Kidney (tissue), 13 donors: ENCODE measurements at regions not wholly inside any gene's neighbourhood (a gene's known extent, or its start where the extent isn't known, plus 50 kb on each side); places are given as distances from the start of the nearest gene placed in this dataset.

Source experiments
- DNase-seq, 5 donors: peaks; one replicate each; pipeline ENCODE4 v3.0.0-alpha.2; 2013 to 2020
- FAIRE-seq: peaks from 2 replicates; lab custom pipeline; 2012; peaks lifted over from hg19 to GRCh38; lab: Jason Lieb, UNC
- H3K27ac ChIP-seq, 2 donors: one replicate each; pipeline ENCODE4 v1.7.0; 2013; ENCODE audit warnings: low read depth in 2 of 2, low read length in 2 of 2, inconsistent platforms in 1 of 2
- H3K27me3 ChIP-seq: one replicate; pipeline ENCODE4 v1.7.1; 2013; ENCODE audit warnings: low read length, inconsistent platforms; ENCODE audit not compliant: control insufficient read depth, insufficient read depth
- H3K36me3 ChIP-seq, 3 donors: one replicate each; pipeline versions ENCODE4 v1.7.0 to v1.7.1; 2013; ENCODE audit warnings: low read length in 3 of 3, control low read depth in 1 of 3, inconsistent platforms in 1 of 3; ENCODE audit not compliant: insufficient read depth in 3 of 3, control insufficient read depth in 2 of 3
- H3K4me1 ChIP-seq, 3 donors: one replicate each; pipeline versions ENCODE4 v1.7.0 to v1.7.1; 2013; ENCODE audit warnings: low read length in 3 of 3, inconsistent platforms in 1 of 3, low read depth in 1 of 3; ENCODE audit not compliant: control insufficient read depth in 2 of 3, insufficient read depth in 2 of 3
- H3K4me3 ChIP-seq, 3 donors: one replicate each; pipeline versions ENCODE4 v1.7.0 to v1.8.1; 2013; ENCODE audit warnings: low read length in 3 of 3, control low read depth in 1 of 3, inconsistent platforms in 1 of 3
- H3K9ac ChIP-seq, 3 donors: one replicate each; pipeline versions ENCODE4 v1.7.0 to v1.7.1; 2013; ENCODE audit warnings: low read length in 3 of 3, control low read depth in 1 of 3, inconsistent platforms in 1 of 3
- H3K9me3 ChIP-seq, 3 donors: one replicate each; pipeline versions ENCODE4 v1.7.0 to v1.7.1; 2013; ENCODE audit warnings: low read length in 3 of 3, control low read depth in 1 of 3, inconsistent platforms in 1 of 3; ENCODE audit not compliant: control insufficient read depth in 2 of 3, insufficient read depth in 1 of 3
- intact Hi-C: fragments of 100-400 bp; cut with DNase I; formaldehyde crosslinking; loops from one replicate; pipeline ENCODE4 v1.11.1; 2022
- TF ChIP-seq, protein P1 (sequence below): IDR thresholded peaks from 3 replicates; pipeline ENCODE4 v1.5.1; 2012; ENCODE audit warnings: mild to moderate bottlenecking, moderate library complexity, borderline replicate concordance; ENCODE audit not compliant: insufficient read depth; ENCODE audit errors: extremely low read depth
- donor health status: control.
- donor health status: control.
- donor health status: control.
- donor health status: control.
- donor health status: control.
- donor health status: DM: yes; HTN: yes; CAD: no.
- donor health status: Normal renal cell carcinoma (clear cell type).

DNA sequence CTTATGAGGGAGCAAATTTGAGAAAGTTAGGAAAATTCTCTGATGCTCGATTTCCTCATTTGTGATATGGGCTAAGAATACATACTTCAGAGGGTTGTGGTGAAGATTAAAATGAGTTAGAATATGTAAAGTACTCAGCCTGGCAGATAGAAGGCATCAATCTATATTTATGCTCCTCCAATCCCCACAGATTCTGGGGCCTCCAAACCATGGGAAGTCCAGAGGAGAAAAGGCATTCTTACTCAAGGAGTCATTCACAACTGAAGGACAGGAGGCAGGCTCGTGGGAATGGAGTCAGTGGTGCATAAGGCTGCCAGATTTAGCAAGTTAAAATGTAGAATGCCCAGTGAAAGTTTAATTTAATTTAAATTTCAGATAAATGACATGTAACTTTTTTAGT, 330.0 kb upstream of the POU3F1 start:
- DNase-seq (no peak), FAIRE-seq (no peak)
- intact Hi-C loops, result no loop called here
- Histone ChIP-seq H3K4me1 (no peaks in the 10 kb centered on the region), H3K9ac (no peak overlapping the region), H3K27me3 (no peaks in the 10 kb centered on the region), H3K27ac (no peak overlapping the region), H3K9me3 (peaks cover 0 to 14% (median 3%) of the 10 kb centered on the region in 3 donors), H3K4me3 (no peak overlapping the region), H3K36me3 (no peaks in the 10 kb centered on the region)
- TF ChIP-seq, protein P1, sequence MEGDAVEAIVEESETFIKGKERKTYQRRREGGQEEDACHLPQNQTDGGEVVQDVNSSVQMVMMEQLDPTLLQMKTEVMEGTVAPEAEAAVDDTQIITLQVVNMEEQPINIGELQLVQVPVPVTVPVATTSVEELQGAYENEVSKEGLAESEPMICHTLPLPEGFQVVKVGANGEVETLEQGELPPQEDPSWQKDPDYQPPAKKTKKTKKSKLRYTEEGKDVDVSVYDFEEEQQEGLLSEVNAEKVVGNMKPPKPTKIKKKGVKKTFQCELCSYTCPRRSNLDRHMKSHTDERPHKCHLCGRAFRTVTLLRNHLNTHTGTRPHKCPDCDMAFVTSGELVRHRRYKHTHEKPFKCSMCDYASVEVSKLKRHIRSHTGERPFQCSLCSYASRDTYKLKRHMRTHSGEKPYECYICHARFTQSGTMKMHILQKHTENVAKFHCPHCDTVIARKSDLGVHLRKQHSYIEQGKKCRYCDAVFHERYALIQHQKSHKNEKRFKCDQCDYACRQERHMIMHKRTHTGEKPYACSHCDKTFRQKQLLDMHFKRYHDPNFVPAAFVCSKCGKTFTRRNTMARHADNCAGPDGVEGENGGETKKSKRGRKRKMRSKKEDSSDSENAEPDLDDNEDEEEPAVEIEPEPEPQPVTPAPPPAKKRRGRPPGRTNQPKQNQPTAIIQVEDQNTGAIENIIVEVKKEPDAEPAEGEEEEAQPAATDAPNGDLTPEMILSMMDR, result no peak

DNA sequence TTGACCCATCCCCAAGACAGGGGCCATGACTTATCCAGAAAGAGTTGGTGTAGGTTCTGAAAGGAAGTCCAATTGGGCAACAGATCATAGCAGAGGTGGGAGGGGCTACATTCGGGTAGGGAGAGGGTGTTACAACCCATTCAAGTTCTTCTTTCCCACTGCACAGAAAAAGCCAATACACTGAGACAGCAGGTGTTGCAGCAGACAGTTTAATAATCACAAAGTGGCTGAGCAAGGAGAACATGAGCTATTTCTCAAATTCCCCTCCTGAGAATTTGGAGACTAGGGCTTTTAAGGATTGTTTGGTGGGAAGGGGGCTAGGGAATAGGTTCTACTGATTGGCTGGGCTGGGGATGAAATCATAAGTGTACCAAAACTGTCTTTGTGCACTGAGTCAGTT, 328.4 kb upstream of the POU3F1 start:
- TF ChIP-seq, protein P1, result no peak
- FAIRE-seq, result no peak
- peaks cover 0 to 14% (median 3%) of the 10 kb centered on the region in 3 donors for H3K9me3 ChIP-seq

DNA sequence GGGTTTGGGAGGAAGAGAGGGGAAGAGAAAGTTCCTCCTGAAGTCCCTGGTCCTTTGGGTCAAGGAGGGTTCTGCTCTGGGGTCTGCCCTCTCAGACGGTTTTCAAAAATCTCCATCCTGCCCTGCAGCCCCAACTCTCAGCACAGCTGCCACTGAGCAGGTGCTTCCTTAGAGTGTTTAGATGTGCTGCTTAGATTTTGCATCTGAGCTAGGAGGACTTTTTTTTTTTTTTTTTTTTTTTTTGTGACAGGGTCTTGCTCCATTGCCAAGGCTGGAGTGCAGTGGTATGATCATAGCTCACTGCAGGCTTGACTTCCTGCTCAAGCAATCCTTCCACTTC, 324.9 kb upstream of the POU3F1 start:
- H3K9ac ChIP-seq, result no peak overlapping the region
- H3K27ac ChIP-seq, result no peak overlapping the region
- DNase-seq (no peak), FAIRE-seq (no peak)
- H3K36me3 ChIP-seq, result no peaks in the 10 kb centered on the region
- TF ChIP-seq, protein P1, result no peak
- H3K27me3 ChIP-seq, result no peaks in the 10 kb centered on the region
- no peaks in the 10 kb centered on the region for H3K4me1 ChIP-seq
- no peak overlapping the region for H3K4me3 ChIP-seq
- peaks cover 0 to 14% (median 3%) of the 10 kb centered on the region in 3 donors for H3K9me3 ChIP-seq
- intact Hi-C loops, result no loop called here

More for the DNA sequence above, 328.4 kb upstream of the POU3F1 start:
- Histone ChIP-seq H3K27ac (no peak overlapping the region), H3K4me1 (no peaks in the 10 kb centered on the region), H3K4me3 (no peak overlapping the region), H3K36me3 (no peaks in the 10 kb centered on the region), H3K27me3 (no peaks in the 10 kb centered on the region), H3K9ac (no peak overlapping the region)
- DNase-seq, result no peak
- intact Hi-C loops, result no loop called here
